HUES48 (cell line): ENCODE measurements at regions not wholly inside any gene's neighbourhood (a gene's known extent, or its start where the extent isn't known, plus 50 kb on each side); places are given as distances from the start of the nearest gene placed in this dataset.

ENCODE experiments used
- H3K27ac ChIP-seq: one replicate; pipeline ENCODE4 v1.7.0; 2013; ENCODE audit warnings: low read depth, low read length, inconsistent platforms
- H3K27me3 ChIP-seq: 2 replicates; pipeline ENCODE4 v1.6.1; 2013; ENCODE audit warnings: mild to moderate bottlenecking, low read length; ENCODE audit not compliant: control insufficient read depth, insufficient read depth
- H3K36me3 ChIP-seq: 2 replicates; pipeline ENCODE4 v1.6.1; 2013; ENCODE audit warnings: low read length; ENCODE audit not compliant: control insufficient read depth, insufficient read depth
- H3K4me1 ChIP-seq: 2 replicates; pipeline ENCODE4 v1.6.1; 2013; ENCODE audit warnings: mild to moderate bottlenecking, low read length; ENCODE audit not compliant: control insufficient read depth, insufficient read depth
- H3K4me3 ChIP-seq: 2 replicates; pipeline ENCODE4 v1.5.1; 2013; ENCODE audit warnings: mild to moderate bottlenecking, low read depth, low read length
- H3K9ac ChIP-seq: 2 replicates; pipeline ENCODE4 v1.6.1; 2013; ENCODE audit warnings: mild to moderate bottlenecking, low read depth, low read length, moderate library complexity
- H3K9me3 ChIP-seq: 2 replicates; pipeline ENCODE4 v1.6.1; 2013; ENCODE audit warnings: low read length; ENCODE audit not compliant: control insufficient read depth, insufficient read depth

DNA sequence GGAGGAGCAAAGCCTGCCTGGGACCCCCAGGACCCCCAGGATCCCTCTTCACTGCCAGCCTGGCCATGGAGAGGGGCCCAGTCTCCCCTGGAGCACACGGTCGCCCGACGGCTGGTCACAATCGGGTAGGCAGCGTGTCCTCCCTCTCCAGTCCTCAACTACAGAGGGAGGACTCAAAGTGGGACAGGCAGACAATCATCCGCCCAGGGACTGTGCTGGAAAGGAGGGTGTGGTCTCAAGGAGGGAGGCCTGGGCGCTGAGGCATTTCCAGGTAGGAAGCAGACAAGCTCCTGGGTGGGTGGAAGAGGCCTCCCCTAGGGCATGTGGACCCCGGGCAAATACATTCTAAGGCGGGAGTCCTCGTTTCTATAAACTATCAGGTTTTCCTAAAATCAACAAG, 93.2 kb upstream of the ADAMTS2 start:
- H3K27me3 ChIP-seq = no peaks in the 10 kb centered on the region
- H3K27ac ChIP-seq = no peak overlapping the region
- no peaks in the 10 kb centered on the region for H3K9me3 ChIP-seq
- no peak overlapping the region for H3K4me3 ChIP-seq
- H3K36me3 ChIP-seq = no peaks in the 10 kb centered on the region
- H3K4me1 ChIP-seq = no peaks in the 10 kb centered on the region
- H3K9ac ChIP-seq = no peak overlapping the region

DNA sequence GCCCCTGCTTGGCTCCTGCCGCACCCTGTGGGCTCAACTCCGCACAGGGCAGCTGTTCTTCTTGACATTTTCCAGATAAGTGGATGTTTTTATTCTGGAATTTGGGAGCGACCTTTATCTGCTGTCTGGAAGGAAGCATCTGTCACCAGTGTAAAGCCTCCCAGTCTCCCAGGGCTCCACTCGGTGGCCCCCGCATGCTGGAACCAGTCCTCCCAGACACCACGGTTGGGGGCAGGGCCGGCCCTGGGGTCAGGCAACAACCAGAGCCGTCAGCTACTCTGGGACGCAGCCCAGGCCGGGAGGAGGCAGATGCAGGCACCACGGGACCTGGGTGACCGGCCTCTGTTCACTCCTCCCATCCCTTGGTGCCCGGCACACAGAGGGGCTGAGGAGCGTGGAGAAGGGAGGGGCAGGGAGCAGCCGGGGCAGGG, 92.8 kb upstream of the ADAMTS2 start:
- no peaks in the 10 kb centered on the region for H3K9me3 ChIP-seq
- H3K9ac ChIP-seq = no peak overlapping the region
- H3K27me3 ChIP-seq = no peaks in the 10 kb centered on the region
- no peaks in the 10 kb centered on the region for H3K4me1 ChIP-seq
- no peak overlapping the region for H3K4me3 ChIP-seq
- H3K27ac ChIP-seq = no peak overlapping the region
- H3K36me3 ChIP-seq = no peaks in the 10 kb centered on the region

DNA sequence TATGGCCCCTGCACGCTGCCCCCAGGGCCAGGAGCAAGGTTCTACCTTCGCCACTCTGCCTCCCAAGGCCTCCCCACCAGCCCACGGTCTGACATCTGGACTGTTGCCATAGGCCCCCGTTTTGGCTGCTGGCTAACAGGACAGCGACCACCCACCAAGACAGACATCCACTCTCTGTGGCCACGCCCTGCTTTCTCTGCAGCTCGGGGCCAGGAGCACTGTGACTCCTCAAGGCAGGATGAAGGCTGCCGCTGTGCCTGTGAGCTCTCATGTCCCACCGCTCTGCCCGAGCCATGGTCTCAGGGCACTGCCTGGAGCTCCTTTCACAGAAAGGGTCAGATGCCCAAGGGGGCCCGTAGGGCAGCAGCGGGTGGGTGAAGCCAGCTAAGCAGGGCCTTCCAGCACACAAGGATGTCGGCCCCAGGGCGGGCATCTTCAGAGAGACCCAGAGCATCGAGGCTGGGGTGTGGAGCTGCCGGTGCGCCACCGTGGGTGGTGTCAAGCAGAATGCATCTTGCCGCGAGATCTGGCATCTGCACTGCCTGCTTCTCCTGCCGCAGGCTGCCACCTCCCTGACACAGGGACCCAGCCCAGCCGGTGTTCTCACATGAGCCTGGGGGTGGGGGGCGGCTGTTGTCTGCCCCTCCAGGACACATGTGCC, 92.2 kb upstream of the ADAMTS2 start:
- Histone ChIP-seq H3K27ac (no peak overlapping the region), H3K27me3 (no peaks in the 10 kb centered on the region), H3K36me3 (no peaks in the 10 kb centered on the region), H3K9ac (no peak overlapping the region), H3K4me3 (no peak overlapping the region), H3K4me1 (no peaks in the 10 kb centered on the region), H3K9me3 (no peaks in the 10 kb centered on the region)

- no peak overlapping the region for H3K27ac ChIP-seq
- no peak overlapping the region for H3K9ac ChIP-seq
- no peak overlapping the region for H3K4me3 ChIP-seq
- no peaks in the 10 kb centered on the region for H3K4me1 ChIP-seq
- no peaks in the 10 kb centered on the region for H3K27me3 ChIP-seq
- no peaks in the 10 kb centered on the region for H3K36me3 ChIP-seq
- no peaks in the 10 kb centered on the region for H3K9me3 ChIP-seq
Observed at GRCh38 chr5:179436321-179437122, 91.3 kb upstream of the ADAMTS2 start.

GRCh38 chr5:179435731-179436315, 90.6 kb upstream of the ADAMTS2 start:
- no peak overlapping the region for H3K9ac ChIP-seq
- no peak overlapping the region for H3K27ac ChIP-seq
- no peaks in the 10 kb centered on the region for H3K4me1 ChIP-seq
- no peaks in the 10 kb centered on the region for H3K36me3 ChIP-seq
- no peaks in the 10 kb centered on the region for H3K27me3 ChIP-seq
- H3K9me3 ChIP-seq = no peaks in the 10 kb centered on the region
- H3K4me3 ChIP-seq = no peak overlapping the region

DNA sequence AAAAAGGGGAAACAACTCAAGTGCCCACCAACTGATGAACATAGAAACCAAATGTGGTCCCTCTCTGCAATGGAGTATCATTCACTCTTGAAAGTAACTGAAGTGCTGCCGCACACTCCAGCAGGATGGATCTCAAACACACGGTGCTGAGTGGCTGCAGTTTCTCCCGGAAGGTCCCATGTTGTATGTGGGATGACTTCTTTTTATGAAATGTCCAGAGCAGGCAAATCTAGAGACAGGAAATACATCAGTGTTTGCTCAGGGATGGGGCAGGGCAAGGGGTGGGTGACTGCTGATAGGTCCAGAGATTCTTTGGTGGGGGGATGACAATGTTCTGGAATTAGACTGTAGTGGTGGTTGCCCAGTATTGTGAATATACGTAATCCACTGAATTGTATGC, 89.9 kb upstream of the ADAMTS2 start:
- Histone ChIP-seq H3K4me3 (no peak overlapping the region), H3K27me3 (no peaks in the 10 kb centered on the region), H3K27ac (no peak overlapping the region), H3K9me3 (no peaks in the 10 kb centered on the region), H3K36me3 (no peaks in the 10 kb centered on the region), H3K9ac (no peak overlapping the region), H3K4me1 (no peaks in the 10 kb centered on the region)

DNA sequence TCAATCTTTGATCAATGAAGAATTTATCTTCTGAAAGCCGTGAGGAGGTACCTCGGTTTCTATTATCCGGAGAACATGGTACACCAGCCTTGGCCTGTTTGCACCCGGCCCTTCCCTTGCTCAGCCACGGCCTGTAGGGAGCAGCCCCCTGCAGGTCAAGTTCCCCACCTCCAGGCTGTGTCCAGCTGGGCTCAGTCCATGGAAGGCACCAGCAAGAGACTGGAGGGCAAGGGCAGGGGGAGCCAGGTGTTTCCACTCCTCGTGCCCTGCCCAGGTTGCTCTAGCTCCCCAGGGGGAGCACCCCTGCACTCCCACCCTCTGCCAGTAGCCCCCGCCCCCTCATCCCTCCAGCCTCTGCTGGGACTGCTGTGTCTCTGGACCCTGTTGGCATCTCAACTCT, 87.3 kb upstream of the ADAMTS2 start:
- Histone ChIP-seq H3K27ac (no peak overlapping the region), H3K9me3 (no peaks in the 10 kb centered on the region), H3K27me3 (no peaks in the 10 kb centered on the region), H3K4me3 (no peak overlapping the region), H3K36me3 (no peaks in the 10 kb centered on the region), H3K4me1 (no peaks in the 10 kb centered on the region), H3K9ac (no peak overlapping the region)

GRCh38 chr5:179431221-179431824, 86.1 kb upstream of the ADAMTS2 start:
- no peak overlapping the region for H3K27ac ChIP-seq
- H3K36me3 ChIP-seq = no peaks in the 10 kb centered on the region
- no peaks in the 10 kb centered on the region for H3K4me1 ChIP-seq
- no peak overlapping the region for H3K9ac ChIP-seq
- H3K9me3 ChIP-seq = no peaks in the 10 kb centered on the region
- no peak overlapping the region for H3K4me3 ChIP-seq
- H3K27me3 ChIP-seq = no peaks in the 10 kb centered on the region

DNA sequence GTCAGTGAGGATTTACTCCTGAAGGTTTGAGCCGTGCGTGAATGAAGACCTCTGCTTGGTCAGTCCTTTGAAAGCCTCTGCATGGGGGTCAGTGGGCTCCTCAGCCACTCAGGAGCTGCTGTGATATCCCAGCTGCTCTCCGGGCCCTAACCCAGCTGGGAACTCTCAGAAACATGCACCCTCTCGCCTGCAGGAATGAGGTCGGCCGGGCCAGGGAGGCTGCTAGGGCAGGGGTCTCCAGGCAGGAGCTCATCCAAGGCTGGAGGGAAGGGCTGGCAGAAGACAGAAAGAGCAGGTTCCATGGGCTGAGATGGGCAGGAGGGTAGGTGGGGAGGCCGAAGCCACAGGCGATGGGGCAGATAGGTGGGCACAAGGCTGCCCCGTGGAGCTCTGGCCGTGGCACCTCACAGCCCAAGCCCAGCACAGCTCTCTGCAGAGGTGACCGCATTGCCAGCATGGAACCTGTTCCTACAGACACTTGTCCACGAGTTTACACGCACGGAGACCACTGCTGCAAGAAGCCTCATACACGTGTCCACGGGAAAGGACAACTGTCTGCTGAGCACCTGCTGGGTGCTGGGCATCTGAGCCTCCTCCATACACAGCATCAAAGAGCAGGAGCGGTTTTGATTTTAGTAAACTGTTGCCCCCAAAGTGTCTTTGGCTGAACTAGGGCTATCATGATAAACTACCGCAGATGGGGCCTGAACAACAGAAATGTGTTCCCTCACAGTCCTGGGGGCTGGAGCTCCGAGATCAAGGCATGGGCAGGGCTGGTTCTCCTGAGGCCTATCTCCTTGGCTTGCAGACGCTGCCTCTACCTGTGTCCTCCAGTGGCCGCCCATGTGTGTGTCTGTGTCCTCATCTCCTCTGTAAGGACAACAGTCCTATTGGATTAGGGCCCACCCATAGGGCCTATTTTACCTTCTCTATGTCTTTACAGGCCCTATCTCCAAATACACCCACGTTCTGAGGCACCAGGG, 85.2 kb upstream of the ADAMTS2 start:
- no peak overlapping the region for H3K9ac ChIP-seq
- H3K9me3 ChIP-seq = no peaks in the 10 kb centered on the region
- H3K36me3 ChIP-seq = no peaks in the 10 kb centered on the region
- 0 out of 2 replicates have a peak, but pooled peaks cover 3% of the 10 kb centered on the region for H3K4me1 ChIP-seq
- no peak overlapping the region for H3K27ac ChIP-seq
- H3K27me3 ChIP-seq = no peaks in the 10 kb centered on the region
- no peak overlapping the region for H3K4me3 ChIP-seq

DNA sequence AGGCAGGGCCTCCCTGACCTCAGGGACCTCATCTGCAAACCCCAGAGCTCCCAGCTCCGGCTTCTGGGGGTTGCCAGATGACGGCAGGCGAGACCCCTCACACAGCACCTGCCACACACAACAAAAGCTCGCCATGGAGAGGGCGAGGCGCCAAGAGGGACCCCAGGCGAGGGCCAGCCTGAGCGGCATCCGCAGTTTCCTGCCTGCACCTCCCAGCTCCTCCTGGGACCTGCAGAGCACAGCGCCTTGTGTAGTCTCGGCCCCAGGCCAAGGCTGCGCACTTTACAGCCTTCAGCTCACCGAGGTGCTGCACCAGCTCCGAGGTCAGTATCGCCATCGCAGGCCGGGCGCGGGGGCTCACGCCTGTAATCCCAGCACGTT, 82.4 kb upstream of the ADAMTS2 start:
- no peaks in the 10 kb centered on the region for H3K36me3 ChIP-seq
- H3K4me3 ChIP-seq = no peak overlapping the region
- no peak overlapping the region for H3K27ac ChIP-seq
- no peak overlapping the region for H3K9ac ChIP-seq
- H3K9me3 ChIP-seq = no peaks in the 10 kb centered on the region; the same call in 1 of the 2 replicates
- 0 out of 2 replicates have a peak, but pooled peaks cover 3% of the 10 kb centered on the region for H3K4me1 ChIP-seq
- H3K27me3 ChIP-seq = no peaks in the 10 kb centered on the region
